Liver (tissue), 8 donors: ENCODE measurements at regions not wholly inside any gene's neighbourhood (a gene's known extent, or its start where the extent isn't known, plus 50 kb on each side); places are given as distances from the start of the nearest gene placed in this dataset.
"Not testable (repeated sequence)": the region's sequence is repeated elsewhere in the genome, so short reads cannot be mapped to it uniquely, and the experiment has no call there.

ENCODE experiments used
- DNase-seq: peaks from one replicate; pipeline ENCODE4 v3.0.0-alpha.2; 2017; ENCODE audit warnings: low spot score
- H3K27ac ChIP-seq, 2 donors: one replicate each; pipeline ENCODE4 v1.7.0; 2013; ENCODE audit warnings: inconsistent platforms in 2 of 2, low read length in 2 of 2, control low read depth in 1 of 2, low read depth in 1 of 2, mild to moderate bottlenecking in 1 of 2
- H3K27me3 ChIP-seq, 4 donors: one replicate each; pipeline versions ENCODE4 v1.6.1 to v1.7.0; 2013; ENCODE audit warnings: low read length in 3 of 4, inconsistent platforms in 1 of 4, mild to moderate bottlenecking in 1 of 4, moderate library complexity in 1 of 4; ENCODE audit not compliant: control insufficient read depth in 4 of 4, insufficient read depth in 4 of 4
- H3K36me3 ChIP-seq, 4 donors: one replicate each; pipeline versions ENCODE4 v1.6.1 to v1.7.0; 2013; ENCODE audit warnings: low read length in 3 of 4, mild to moderate bottlenecking in 3 of 4, low read depth in 1 of 4, moderate library complexity in 1 of 4; ENCODE audit not compliant: control insufficient read depth in 4 of 4, insufficient read depth in 3 of 4
- H3K4me1 ChIP-seq, 4 donors: one replicate each; pipeline versions ENCODE4 v1.6.1 to v1.7.0; 2013; ENCODE audit warnings: low read length in 3 of 4, mild to moderate bottlenecking in 3 of 4, moderate library complexity in 1 of 4; ENCODE audit not compliant: control insufficient read depth in 4 of 4, insufficient read depth in 4 of 4
- H3K4me3 ChIP-seq, 3 donors: one replicate each; pipeline versions ENCODE4 v1.6.1 to v1.7.0; 2013; ENCODE audit warnings: low read length in 3 of 3, control low read depth in 1 of 3, low read depth in 1 of 3, mild to moderate bottlenecking in 1 of 3
- H3K9ac ChIP-seq, 2 donors: one replicate each; pipeline ENCODE4 v1.7.0; 2013; ENCODE audit warnings: low read length in 2 of 2, mild to moderate bottlenecking in 2 of 2, moderate library complexity in 2 of 2, control low read depth in 1 of 2, low read depth in 1 of 2
- H3K9me3 ChIP-seq, 4 donors: one replicate each; pipeline versions ENCODE4 v1.6.1 to v1.7.0; 2013; ENCODE audit warnings: low read length in 3 of 4; ENCODE audit not compliant: control insufficient read depth in 4 of 4
- EGR1 ChIP-seq, 2 donors: IDR thresholded peaks; 2 replicates each; pipeline ENCODE4 v1.6.1; 2016 to 2018; ENCODE audit warnings: antibody characterized with exemption in 2 of 2, low read depth in 2 of 2
- FOXA1 ChIP-seq: IDR thresholded peaks from 2 replicates; pipeline ENCODE4 v1.6.1; 2016; ENCODE audit warnings: antibody characterized with exemption
- FOXA2 ChIP-seq: IDR thresholded peaks from 2 replicates; pipeline ENCODE4 v1.6.1; 2016; ENCODE audit warnings: antibody characterized with exemption
- GABPA ChIP-seq, 2 donors: IDR thresholded peaks in 1 of 2; conservative IDR thresholded peaks in 1 of 2; 2 replicates each; pipeline ENCODE4 v1.6.1; 2016; ENCODE audit warnings: antibody characterized with exemption in 2 of 2, mild to moderate bottlenecking in 1 of 2, moderate library complexity in 1 of 2
- HNF4A ChIP-seq, 2 donors: conservative IDR thresholded peaks; 2 replicates each; pipeline ENCODE4 v1.6.1; 2016; ENCODE audit warnings: antibody characterized with exemption in 2 of 2, mild to moderate bottlenecking in 2 of 2
- HNF4G ChIP-seq: IDR thresholded peaks from 2 replicates; pipeline ENCODE4 v1.6.1; 2016; ENCODE audit warnings: antibody characterized with exemption
- JUND ChIP-seq, 2 donors: IDR thresholded peaks; 2 replicates each; pipeline ENCODE4 v1.6.1; 2016; ENCODE audit warnings: antibody characterized with exemption in 2 of 2
- MAX ChIP-seq: IDR thresholded peaks from 2 replicates; pipeline ENCODE4 v1.6.1; 2016; ENCODE audit warnings: antibody characterized with exemption
- NR2F2 ChIP-seq: IDR thresholded peaks from 2 replicates; pipeline ENCODE4 v1.6.1; 2016; ENCODE audit warnings: antibody characterized with exemption
- RAD21 ChIP-seq, 2 donors: IDR thresholded peaks; 2 replicates each; pipeline ENCODE4 v1.6.1; 2016; ENCODE audit warnings: antibody characterized with exemption in 2 of 2, mild to moderate bottlenecking in 2 of 2
- RXRA ChIP-seq, 2 donors: IDR thresholded peaks; 2 replicates each; pipeline ENCODE4 v1.6.1; 2017 to 2018; ENCODE audit warnings: antibody characterized with exemption in 2 of 2, mild to moderate bottlenecking in 1 of 2
- SP1 ChIP-seq: IDR thresholded peaks from 2 replicates; pipeline ENCODE4 v1.6.1; 2018; ENCODE audit warnings: antibody characterized with exemption, mild to moderate bottlenecking
- TAF1 ChIP-seq: conservative IDR thresholded peaks from 2 replicates; pipeline ENCODE4 v1.6.1; 2016; ENCODE audit warnings: antibody characterized with exemption, mild to moderate bottlenecking
- YY1 ChIP-seq: IDR thresholded peaks from 2 replicates; pipeline ENCODE4 v1.6.1; 2016; ENCODE audit warnings: antibody characterized with exemption, mild to moderate bottlenecking
- ZBTB33 ChIP-seq: IDR thresholded peaks from 2 replicates; pipeline ENCODE4 v1.6.1; 2016; ENCODE audit warnings: antibody characterized with exemption
- WGBS: extraction: QIAGEN DNeasy Blood & Tissue Kit; methylation state at CpG from one replicate; pipeline ENCODE4 v1.1.7; 2013; 5-methylcytosine and 5-hydroxymethylcytosine counted together
- TF ChIP-seq, protein P1 (sequence below): IDR thresholded peaks from 2 replicates; pipeline ENCODE4 v1.6.1; 2016; ENCODE audit warnings: antibody characterized with exemption, mild to moderate bottlenecking
- TF ChIP-seq, protein P2 (sequence below): IDR thresholded peaks from 2 replicates; pipeline ENCODE4 v1.6.1; 2016; ENCODE audit warnings: antibody characterized with exemption
- TF ChIP-seq, protein P3 (sequence below): fragments of 150-350 bp; IDR thresholded peaks from 2 replicates; pipeline ENCODE4 v1.5.1; 2017; ENCODE audit warnings: improper control_type of control experiment, low read depth, low read length; ENCODE audit not compliant: missing input control
- donor health status: healthy.
- donor health status: healthy.
- donor health status: healthy.
- donor health status: healthy.
- donor health status: healthy.

- Histone ChIP-seq H3K4me3 (no peak overlapping the region), H3K9me3 (no peaks in the 10 kb centered on the region), H3K4me1 (no peaks in the 10 kb centered on the region), H3K9ac (no peak overlapping the region), H3K36me3 (no peaks in the 10 kb centered on the region), H3K27ac (no peak overlapping the region), H3K27me3 (no peaks in the 10 kb centered on the region)
- TF ChIP-seq YY1 = no peak
- no peak for TF ChIP-seq HNF4G
- no peak for TF ChIP-seq RXRA (IDR thresholded peaks at IDR 0.05)
- TF ChIP-seq TAF1 = no peak
- TF ChIP-seq MAX = no peak
- TF ChIP-seq, protein P1, sequence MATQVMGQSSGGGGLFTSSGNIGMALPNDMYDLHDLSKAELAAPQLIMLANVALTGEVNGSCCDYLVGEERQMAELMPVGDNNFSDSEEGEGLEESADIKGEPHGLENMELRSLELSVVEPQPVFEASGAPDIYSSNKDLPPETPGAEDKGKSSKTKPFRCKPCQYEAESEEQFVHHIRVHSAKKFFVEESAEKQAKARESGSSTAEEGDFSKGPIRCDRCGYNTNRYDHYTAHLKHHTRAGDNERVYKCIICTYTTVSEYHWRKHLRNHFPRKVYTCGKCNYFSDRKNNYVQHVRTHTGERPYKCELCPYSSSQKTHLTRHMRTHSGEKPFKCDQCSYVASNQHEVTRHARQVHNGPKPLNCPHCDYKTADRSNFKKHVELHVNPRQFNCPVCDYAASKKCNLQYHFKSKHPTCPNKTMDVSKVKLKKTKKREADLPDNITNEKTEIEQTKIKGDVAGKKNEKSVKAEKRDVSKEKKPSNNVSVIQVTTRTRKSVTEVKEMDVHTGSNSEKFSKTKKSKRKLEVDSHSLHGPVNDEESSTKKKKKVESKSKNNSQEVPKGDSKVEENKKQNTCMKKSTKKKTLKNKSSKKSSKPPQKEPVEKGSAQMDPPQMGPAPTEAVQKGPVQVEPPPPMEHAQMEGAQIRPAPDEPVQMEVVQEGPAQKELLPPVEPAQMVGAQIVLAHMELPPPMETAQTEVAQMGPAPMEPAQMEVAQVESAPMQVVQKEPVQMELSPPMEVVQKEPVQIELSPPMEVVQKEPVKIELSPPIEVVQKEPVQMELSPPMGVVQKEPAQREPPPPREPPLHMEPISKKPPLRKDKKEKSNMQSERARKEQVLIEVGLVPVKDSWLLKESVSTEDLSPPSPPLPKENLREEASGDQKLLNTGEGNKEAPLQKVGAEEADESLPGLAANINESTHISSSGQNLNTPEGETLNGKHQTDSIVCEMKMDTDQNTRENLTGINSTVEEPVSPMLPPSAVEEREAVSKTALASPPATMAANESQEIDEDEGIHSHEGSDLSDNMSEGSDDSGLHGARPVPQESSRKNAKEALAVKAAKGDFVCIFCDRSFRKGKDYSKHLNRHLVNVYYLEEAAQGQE = no peak
- TF ChIP-seq, protein P2, sequence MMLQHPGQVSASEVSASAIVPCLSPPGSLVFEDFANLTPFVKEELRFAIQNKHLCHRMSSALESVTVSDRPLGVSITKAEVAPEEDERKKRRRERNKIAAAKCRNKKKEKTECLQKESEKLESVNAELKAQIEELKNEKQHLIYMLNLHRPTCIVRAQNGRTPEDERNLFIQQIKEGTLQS = no peak
- TF ChIP-seq JUND (IDR thresholded peaks at IDR 0.05) = no peak
- no peak for TF ChIP-seq HNF4A (conservative IDR thresholded peaks at IDR 0.05)
- TF ChIP-seq EGR1 (IDR thresholded peaks at IDR 0.05; ENCODE audit: low read depth in 2 of 2) = no peak
- TF ChIP-seq ZBTB33 = no peak
- TF ChIP-seq RAD21 (IDR thresholded peaks at IDR 0.05) = no peak
- no peak for TF ChIP-seq SP1
- TF ChIP-seq, protein P3, sequence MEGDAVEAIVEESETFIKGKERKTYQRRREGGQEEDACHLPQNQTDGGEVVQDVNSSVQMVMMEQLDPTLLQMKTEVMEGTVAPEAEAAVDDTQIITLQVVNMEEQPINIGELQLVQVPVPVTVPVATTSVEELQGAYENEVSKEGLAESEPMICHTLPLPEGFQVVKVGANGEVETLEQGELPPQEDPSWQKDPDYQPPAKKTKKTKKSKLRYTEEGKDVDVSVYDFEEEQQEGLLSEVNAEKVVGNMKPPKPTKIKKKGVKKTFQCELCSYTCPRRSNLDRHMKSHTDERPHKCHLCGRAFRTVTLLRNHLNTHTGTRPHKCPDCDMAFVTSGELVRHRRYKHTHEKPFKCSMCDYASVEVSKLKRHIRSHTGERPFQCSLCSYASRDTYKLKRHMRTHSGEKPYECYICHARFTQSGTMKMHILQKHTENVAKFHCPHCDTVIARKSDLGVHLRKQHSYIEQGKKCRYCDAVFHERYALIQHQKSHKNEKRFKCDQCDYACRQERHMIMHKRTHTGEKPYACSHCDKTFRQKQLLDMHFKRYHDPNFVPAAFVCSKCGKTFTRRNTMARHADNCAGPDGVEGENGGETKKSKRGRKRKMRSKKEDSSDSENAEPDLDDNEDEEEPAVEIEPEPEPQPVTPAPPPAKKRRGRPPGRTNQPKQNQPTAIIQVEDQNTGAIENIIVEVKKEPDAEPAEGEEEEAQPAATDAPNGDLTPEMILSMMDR = no peak
- TF ChIP-seq GABPA (IDR thresholded peaks at IDR 0.05 in 1 of 2, conservative IDR thresholded peaks at IDR 0.05 in 1 of 2) = no peak
- no peak for TF ChIP-seq NR2F2
- no peak for TF ChIP-seq FOXA1
- no peak for TF ChIP-seq FOXA2
- no peak for DNase-seq
- WGBS = 74% methylated on average over 7 of the region's 7 CpGs
Observed at GRCh38 chr13:84086847-84087162, 204.5 kb upstream of the SLITRK1 start.

DNA sequence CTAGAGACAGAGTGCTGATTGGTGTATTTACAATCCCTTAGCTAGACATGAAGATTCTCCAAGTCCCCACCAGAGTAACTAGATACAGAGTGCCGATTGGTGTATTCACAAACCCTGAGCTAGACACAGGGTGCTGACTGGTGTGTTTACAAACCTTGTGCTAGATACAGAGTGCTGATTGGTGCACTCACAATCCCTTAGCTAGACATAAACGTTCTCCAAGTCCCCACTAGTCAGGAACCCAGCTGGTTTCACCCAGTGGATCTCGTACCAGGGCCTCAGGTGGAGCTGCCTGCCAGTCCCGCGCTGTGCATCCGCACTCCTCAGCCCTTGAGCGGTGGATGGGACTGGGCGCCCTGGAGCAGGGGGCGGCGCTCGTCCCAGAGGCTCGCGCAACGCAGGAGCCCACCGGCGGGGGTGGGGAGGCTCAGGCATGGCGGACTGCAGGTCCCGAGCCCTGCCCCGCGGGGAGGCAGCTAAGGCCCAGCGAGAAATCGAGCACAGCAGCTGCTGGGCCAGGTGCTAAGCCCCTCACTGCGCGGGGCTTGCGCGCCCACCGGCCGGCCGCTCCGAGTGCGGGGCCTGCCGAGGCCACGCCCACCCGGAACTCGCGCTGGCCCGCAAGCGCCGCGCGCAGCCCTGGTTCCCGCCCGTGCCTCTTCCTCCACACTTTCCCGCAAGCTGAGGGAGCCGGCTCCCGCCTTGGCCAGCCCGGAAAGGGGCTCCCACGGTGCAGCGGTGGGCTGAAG, 204.0 kb upstream of the SLITRK1 start:
- WGBS = 60% methylated on average over 49 of the region's 49 CpGs
- H3K4me3 ChIP-seq = not testable (repeated sequence)

More for the DNA sequence above, 204.0 kb upstream of the SLITRK1 start:
- not testable (repeated sequence) for H3K9ac ChIP-seq, H3K27ac ChIP-seq, DNase-seq, H3K36me3 ChIP-seq, H3K4me1 ChIP-seq, H3K27me3 ChIP-seq, H3K9me3 ChIP-seq
